Cardiac fibroblast (primary cell): ENCODE measurements at regions not wholly inside any gene's neighbourhood (a gene's known extent, or its start where the extent isn't known, plus 50 kb on each side); places are given as distances from the start of the nearest gene placed in this dataset.
A peak's percentile ranks its signal among the peaks of the same experiment; 100 is the strongest.

Experiments
- DNase-seq, 2 donors: peaks; one replicate each; pipeline versions ENCODE4 v3.0.0 to v3.0.0-alpha.2; 2010; ENCODE audit warnings: low read depth in 2 of 2
- H3K4me3 ChIP-seq, 2 donors: replicated peaks in 1 of 2; 1 replicate in 1 of 2; 2 replicates in 1 of 2; pipeline ENCODE4 v1.5.1; 2011; ENCODE audit warnings: low read depth in 2 of 2, low read length in 2 of 2, mild to moderate bottlenecking in 2 of 2, moderate library complexity in 1 of 2
- TF ChIP-seq, protein P1 (sequence below): IDR thresholded peaks from one replicate; pipeline ENCODE4 v1.5.1; 2011; ENCODE audit warnings: low read depth, mild to moderate bottlenecking, low read length, inconsistent platforms

GRCh38 chr12:92554158-92555073 is 148.4 kb upstream of the PLEKHG7 start:
- no peak for DNase-seq

GRCh38 chr12:92553389-92553788 is 149.4 kb upstream of the PLEKHG7 start:
- DNase-seq, result peak in 1 of 2 donors; percentile 42
- no peak overlapping the region for H3K4me3 ChIP-seq
- TF ChIP-seq, protein P1, sequence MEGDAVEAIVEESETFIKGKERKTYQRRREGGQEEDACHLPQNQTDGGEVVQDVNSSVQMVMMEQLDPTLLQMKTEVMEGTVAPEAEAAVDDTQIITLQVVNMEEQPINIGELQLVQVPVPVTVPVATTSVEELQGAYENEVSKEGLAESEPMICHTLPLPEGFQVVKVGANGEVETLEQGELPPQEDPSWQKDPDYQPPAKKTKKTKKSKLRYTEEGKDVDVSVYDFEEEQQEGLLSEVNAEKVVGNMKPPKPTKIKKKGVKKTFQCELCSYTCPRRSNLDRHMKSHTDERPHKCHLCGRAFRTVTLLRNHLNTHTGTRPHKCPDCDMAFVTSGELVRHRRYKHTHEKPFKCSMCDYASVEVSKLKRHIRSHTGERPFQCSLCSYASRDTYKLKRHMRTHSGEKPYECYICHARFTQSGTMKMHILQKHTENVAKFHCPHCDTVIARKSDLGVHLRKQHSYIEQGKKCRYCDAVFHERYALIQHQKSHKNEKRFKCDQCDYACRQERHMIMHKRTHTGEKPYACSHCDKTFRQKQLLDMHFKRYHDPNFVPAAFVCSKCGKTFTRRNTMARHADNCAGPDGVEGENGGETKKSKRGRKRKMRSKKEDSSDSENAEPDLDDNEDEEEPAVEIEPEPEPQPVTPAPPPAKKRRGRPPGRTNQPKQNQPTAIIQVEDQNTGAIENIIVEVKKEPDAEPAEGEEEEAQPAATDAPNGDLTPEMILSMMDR, result no peak

More at GRCh38 chr12:92554158-92555073, 148.4 kb upstream of the PLEKHG7 start:
- H3K4me3 ChIP-seq, result no peak overlapping the region
- TF ChIP-seq, protein P1, result no peak

DNA sequence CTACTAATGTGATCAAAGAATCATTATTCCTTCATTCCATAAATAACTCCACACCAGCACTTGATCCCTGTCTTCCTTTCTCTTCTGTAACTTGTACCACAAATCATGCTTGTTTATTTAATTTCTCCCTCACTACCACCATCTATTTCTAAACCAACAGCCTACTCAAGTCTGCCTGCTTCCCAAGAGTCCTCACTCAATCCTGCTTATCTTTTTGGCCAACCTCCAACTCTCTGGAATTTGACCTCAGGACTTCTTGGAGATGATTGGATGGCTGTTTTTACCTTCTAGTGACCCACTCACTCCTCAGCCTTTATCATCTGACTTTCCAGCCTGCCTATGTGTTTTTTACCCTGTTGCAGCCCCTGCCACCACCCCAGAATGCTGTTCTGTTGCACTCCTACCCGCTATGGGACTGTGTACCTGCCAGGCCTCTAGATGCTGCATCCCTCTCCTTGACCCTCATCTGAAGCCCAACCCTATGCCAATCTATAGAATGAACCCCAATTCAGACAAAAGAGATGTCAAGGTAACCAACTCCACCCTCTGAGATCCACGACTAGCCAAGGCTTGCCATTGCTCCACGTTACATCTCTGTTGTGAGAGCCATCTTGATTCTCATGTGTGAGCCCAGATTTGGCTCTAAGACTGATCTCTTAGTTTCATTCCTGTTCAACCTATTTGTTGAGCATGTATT is 150.2 kb upstream of the PLEKHG7 start:
- DNase-seq, result peak in 1 of 2 donors; percentile 52
- TF ChIP-seq, protein P1, result no peak
- H3K4me3 ChIP-seq, result no peak overlapping the region

DNA sequence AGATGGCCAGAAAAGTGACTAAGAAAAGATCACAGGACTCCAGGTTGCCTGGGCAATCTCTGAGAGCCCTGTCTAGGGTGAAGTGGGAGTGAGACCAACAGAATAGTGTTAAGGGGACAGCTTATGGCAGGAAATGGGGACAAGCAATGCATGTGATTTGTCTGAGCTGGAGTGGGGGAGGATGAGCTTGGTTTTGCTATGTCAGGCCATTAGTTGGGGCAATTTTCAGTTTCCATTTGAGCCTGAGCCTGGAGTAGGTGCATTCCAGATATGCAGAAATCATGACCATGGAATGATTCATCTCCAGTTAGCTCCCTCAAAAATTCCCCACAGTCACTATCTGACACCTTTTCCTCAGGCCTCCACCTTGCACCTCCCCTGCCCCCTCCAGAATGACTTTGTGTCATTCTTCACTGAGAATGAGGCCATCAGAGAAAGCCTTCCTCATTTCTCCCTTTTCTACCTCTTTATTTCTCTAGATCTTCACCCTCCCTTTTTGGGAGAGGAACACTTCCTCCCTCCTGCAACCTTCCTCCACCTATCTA is 150.9 kb upstream of the PLEKHG7 start:
- TF ChIP-seq, protein P1, result no peak
- peak in 1 of 2 donors; percentile 63 for DNase-seq
- no peak overlapping the region for H3K4me3 ChIP-seq

- DNase-seq, result no peak
- H3K4me3 ChIP-seq, result no peak overlapping the region
- TF ChIP-seq, protein P1, result no peak
Measured at GRCh38 chr12:92551210-92551609, 151.6 kb upstream of the PLEKHG7 start.

DNA sequence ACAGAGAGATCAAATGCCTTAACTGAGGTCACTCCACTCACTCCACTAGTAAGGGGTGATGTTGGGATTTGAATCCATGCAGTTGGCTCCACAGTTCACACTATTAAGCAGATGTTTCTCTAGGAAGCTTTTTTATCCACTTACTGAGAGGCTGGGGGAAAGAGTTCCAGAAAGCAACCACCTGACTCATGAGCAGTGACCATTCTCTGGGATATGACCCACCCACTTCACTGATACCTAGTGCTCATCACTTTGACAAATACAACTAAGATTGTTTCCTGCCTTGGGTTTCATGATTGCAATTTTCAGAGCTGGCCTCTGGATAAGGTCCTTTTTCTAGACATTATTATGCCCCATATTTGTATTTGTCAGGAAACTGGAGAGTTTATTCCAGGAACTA is 152.1 kb upstream of the PLEKHG7 start:
- H3K4me3 ChIP-seq, result no peak overlapping the region
- TF ChIP-seq, protein P1, result no peak

More for the DNA sequence above, 152.1 kb upstream of the PLEKHG7 start:
- no peak for DNase-seq
